K562 (cell line): ENCODE measurements at regions not wholly inside any gene's neighbourhood (a gene's known extent, or its start where the extent isn't known, plus 50 kb on each side); places are given as distances from the start of the nearest gene placed in this dataset.

Source experiments
- ATAC-seq: fragments of 200-7000 bp; cut with Tn5 transposase; 3 replicates; pipeline ENCODE4 v1.9.1; 2020; ENCODE audit warnings: moderate library complexity
- BruUV-seq: library from RNA; stranded (reverse); fragments of 400-500 nt; replicated peaks from 2 replicates; lab custom pipeline; 2021; lab: Mats Ljungman, UMichigan
- CTCF ChIA-PET: fragments of 300-600 bp; formaldehyde crosslinking; extraction: SDS; loops from one replicate; lab custom pipeline; 2021; ENCODE audit warnings: low intra/inter-chr PET ratio; lab: Yijun Ruan, JAX
- POLR2A ChIA-PET: fragments of 300-600, 350-650 bp; sonication (Branson Sonifier 250); formaldehyde crosslinking; extraction: SDS; loops from one replicate; lab custom pipeline; 2021; ENCODE audit warnings: antibody characterized with exemption, inconsistent platforms; lab: Yijun Ruan, JAX
- DNase-seq, 4 experiments: peaks; one replicate each; pipeline versions ENCODE4 v3.0.0 to v3.0.0-alpha.2; 2011 to 2018; ENCODE audit warnings: low spot score in 3 of 4, mixed read lengths in 3 of 4; ENCODE audit errors: extremely low read depth in 1 of 4
- FAIRE-seq: peaks from 2 replicates; lab custom pipeline; 2011; peaks lifted over from hg19 to GRCh38; lab: Jason Lieb, UNC
- H2AFZ ChIP-seq: 2 replicates; pipeline ENCODE4 v1.6.0; 2011; ENCODE audit warnings: low read depth, low read length, control low read depth, inconsistent platforms
- H3K27ac ChIP-seq: fragments of 200-600 bp; 3 replicates; pipeline ENCODE4 v1.8.0; 2011; ENCODE audit warnings: low read depth, mild to moderate bottlenecking, control low read depth, inconsistent platforms, low read length, moderate library complexity, mixed read lengths; ENCODE audit errors: extremely low read depth
- H3K27me3 ChIP-seq, 2 experiments: fragments of 300-600 bp in 1 of 2; 2 replicates in 1 of 2; 3 replicates in 1 of 2; pipeline versions ENCODE4 v1.6.0 to v1.8.0; 2011; ENCODE audit warnings: inconsistent platforms in 2 of 2, low read length in 2 of 2, mild to moderate bottlenecking in 1 of 2, mixed read lengths in 1 of 2, moderate library complexity in 1 of 2; ENCODE audit not compliant: control insufficient read depth in 2 of 2, insufficient read depth in 2 of 2
- H3K36me3 ChIP-seq: fragments of 300-600 bp; 3 replicates; pipeline ENCODE4 v1.8.0; 2011; ENCODE audit warnings: mild to moderate bottlenecking, low read length, inconsistent platforms; ENCODE audit not compliant: control insufficient read depth, insufficient read depth
- H3K4me1 ChIP-seq, 2 experiments: fragments of 200-600 bp in 1 of 2; replicated peaks in 1 of 2; 2 replicates in 1 of 2; 3 replicates in 1 of 2; pipeline versions ENCODE4 v1.5.1 to v1.8.0; 2011; ENCODE audit warnings: inconsistent platforms in 2 of 2, low read length in 2 of 2, mild to moderate bottlenecking in 1 of 2, mixed read lengths in 1 of 2, moderate library complexity in 1 of 2; ENCODE audit not compliant: control insufficient read depth in 2 of 2, insufficient read depth in 2 of 2
- H3K4me2 ChIP-seq: 2 replicates; pipeline ENCODE4 v1.6.1; 2011; ENCODE audit warnings: low read length, control low read depth, inconsistent platforms, mixed read lengths; ENCODE audit not compliant: insufficient read depth
- H3K4me3 ChIP-seq: fragments of 200-600 bp; sonication (generic), shearing (Covaris generic); 2 replicates; pipeline ENCODE4 v1.5.1; 2016; ENCODE audit warnings: control low read depth, inconsistent platforms
- H3K79me2 ChIP-seq: fragments of 200-600 bp; 3 replicates; pipeline ENCODE4 v1.8.0; 2011; ENCODE audit warnings: low read length, inconsistent platforms; ENCODE audit not compliant: control insufficient read depth, insufficient read depth
- H3K9ac ChIP-seq, 2 experiments: 2 replicates each; pipeline versions ENCODE4 v1.6.0 to v1.6.1; 2011; ENCODE audit warnings: low read depth in 2 of 2, low read length in 2 of 2, control low read depth in 1 of 2, inconsistent platforms in 1 of 2, mild to moderate bottlenecking in 1 of 2, mixed read lengths in 1 of 2; ENCODE audit not compliant: insufficient read depth in 1 of 2
- H3K9me1 ChIP-seq: one replicate; pipeline ENCODE4 v1.6.0; 2011; ENCODE audit warnings: inconsistent platforms, mild to moderate bottlenecking, low read length, moderate library complexity; ENCODE audit not compliant: control insufficient read depth, insufficient read depth
- H3K9me3 ChIP-seq: replicated peaks from 2 replicates; pipeline ENCODE4 v1.5.1; 2011; ENCODE audit warnings: low read depth, low read length, inconsistent platforms; ENCODE audit not compliant: control insufficient read depth, insufficient read depth
- H4K20me1 ChIP-seq: replicated peaks from 2 replicates; pipeline ENCODE4 v1.6.1; 2011; ENCODE audit warnings: low read length, inconsistent platforms, mixed read lengths; ENCODE audit not compliant: control insufficient read depth, insufficient read depth
- CBFA2T2 ChIP-seq: fragments of 450-650 bp; conservative IDR thresholded peaks from 2 replicates; pipeline ENCODE4 v1.6.1; 2017; ENCODE audit warnings: mild to moderate bottlenecking
- CEBPB ChIP-seq: fragments of 450-650 bp; IDR thresholded peaks from 2 replicates; pipeline ENCODE4 v1.6.1; 2016; ENCODE audit warnings: missing genetic modification characterization, missing compliant biosample characterization
- COPS2 ChIP-seq: fragments of 450-650 bp; conservative IDR thresholded peaks from 2 replicates; pipeline ENCODE4 v1.6.1; 2016; ENCODE audit warnings: mild to moderate bottlenecking, moderate library complexity
- DIDO1 ChIP-seq: fragments of 450-650 bp; IDR thresholded peaks from 2 replicates; pipeline ENCODE4 v1.6.1; 2016; ENCODE audit warnings: low read depth, missing biosample characterization, missing genetic modification characterization
- HDAC1 ChIP-seq, 2 experiments: fragments of 450-650 bp; IDR thresholded peaks; 2 replicates each; pipeline ENCODE4 v1.6.1; 2016 to 2017; ENCODE audit warnings: inconsistent platforms in 1 of 2, mild to moderate bottlenecking in 1 of 2, moderate library complexity in 1 of 2
- HNRNPL ChIP-seq: fragments of 200-400 bp; formaldehyde crosslinking; IDR thresholded peaks from 2 replicates; pipeline ENCODE4 v1.6.1; 2017; ENCODE audit warnings: low read depth, mild to moderate bottlenecking, low read length
- KHSRP ChIP-seq: fragments of 450-650 bp; IDR thresholded peaks from 2 replicates; pipeline ENCODE4 v1.6.1; 2017
- NONO ChIP-seq, 2 experiments: fragments of 200-400 bp in 1 of 2; fragments of 450-650 bp in 1 of 2; formaldehyde crosslinking in 1 of 2; IDR thresholded peaks; 2 replicates each; pipeline ENCODE4 v1.6.1; 2017; ENCODE audit warnings: low read depth in 2 of 2, mild to moderate bottlenecking in 2 of 2, moderate library complexity in 2 of 2, low read length in 1 of 2
- NR4A1 ChIP-seq, 2 experiments: fragments of 250-450 bp in 1 of 2; fragments of 450-650 bp in 1 of 2; sonication (Bioruptor Pico) in 1 of 2; IDR thresholded peaks; 2 replicates each; pipeline versions ENCODE4 v1.4.0 to v1.6.1; 2016 to 2020; ENCODE audit warnings: mild to moderate bottlenecking in 2 of 2, missing compliant biosample characterization in 1 of 2, missing genetic modification characterization in 1 of 2, moderate library complexity in 1 of 2
- RBFOX2 ChIP-seq: fragments of 200-400 bp; formaldehyde crosslinking; IDR thresholded peaks from 2 replicates; pipeline ENCODE4 v1.6.1; 2017; ENCODE audit warnings: low read depth, mild to moderate bottlenecking, low read length, moderate library complexity
- SMARCE1 ChIP-seq: fragments of 450-650 bp; IDR thresholded peaks from 2 replicates; pipeline ENCODE4 v1.7.1; 2016; ENCODE audit warnings: mild to moderate bottlenecking
- YBX1 ChIP-seq: fragments of 450-650 bp; IDR thresholded peaks from 2 replicates; pipeline ENCODE4 v1.7.1; 2016; ENCODE audit warnings: mild to moderate bottlenecking
- ZNF121 ChIP-seq: sonication (generic); formaldehyde crosslinking; conservative IDR thresholded peaks from 2 replicates; pipeline ENCODE4 v1.8.0; 2022; ENCODE audit warnings: missing genetic modification reagents
- ZNF57 ChIP-seq: fragments of 450-650 bp; formaldehyde crosslinking; IDR thresholded peaks from 2 replicates; pipeline ENCODE4 v1.4.0; 2020; ENCODE audit warnings: mild to moderate bottlenecking, moderate library complexity
- whole genome bisulfite sequencing: fragments of 100-300 bp; shearing (Covaris generic); methylation state at CpG from one replicate; pipeline ENCODE4 v1.1.6; 2016; ENCODE audit warnings: low coverage, mixed read lengths; ENCODE audit not compliant: insufficient coverage; ENCODE audit errors: missing lambda C conversion rate; 5-methylcytosine and 5-hydroxymethylcytosine counted together
- in situ Hi-C: fragments of 300-500 bp; cut with MboI; formaldehyde crosslinking; loops from 4 replicates; pipeline ENCODE4 v1.15.0; 2018; ENCODE audit warnings: inconsistent platforms, mixed read lengths
- intact Hi-C: fragments of 100-400 bp; cut with micrococcal nuclease; formaldehyde crosslinking; loops from 2 replicates; pipeline ENCODE4 v1.14.2; 2022
- TF ChIP-seq, protein P1 (sequence below): fragments of 450-650 bp; formaldehyde crosslinking; conservative IDR thresholded peaks from 2 replicates; pipeline ENCODE4 v1.4.0; 2022; ENCODE audit warnings: mild to moderate bottlenecking, missing genetic modification characterization
- TF ChIP-seq, protein P2 (sequence below), 2 experiments: fragments of 450-650 bp; IDR thresholded peaks; 2 replicates each; pipeline ENCODE4 v1.6.1; 2016

DNA sequence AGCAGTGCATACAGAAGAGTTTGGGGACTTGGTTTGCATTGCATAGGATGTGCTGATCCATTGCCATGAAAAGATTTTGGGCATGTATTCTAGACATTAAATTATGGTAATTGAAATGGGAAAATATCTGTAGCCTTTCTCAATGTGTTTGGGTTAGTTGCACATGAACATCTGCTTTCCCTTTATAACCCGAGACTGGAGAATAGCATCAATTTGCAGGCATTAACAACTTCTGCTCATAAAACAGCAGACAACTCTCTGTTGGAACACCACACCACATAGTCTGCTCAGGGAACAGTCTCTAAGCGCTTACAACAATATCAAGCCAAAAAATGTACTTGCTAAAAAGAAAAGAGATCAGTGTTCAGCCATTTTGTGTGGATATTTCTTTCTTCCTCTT is 1391.1 kb upstream of the LRRTM3 start (continued):
- TF ChIP-seq, protein P1, sequence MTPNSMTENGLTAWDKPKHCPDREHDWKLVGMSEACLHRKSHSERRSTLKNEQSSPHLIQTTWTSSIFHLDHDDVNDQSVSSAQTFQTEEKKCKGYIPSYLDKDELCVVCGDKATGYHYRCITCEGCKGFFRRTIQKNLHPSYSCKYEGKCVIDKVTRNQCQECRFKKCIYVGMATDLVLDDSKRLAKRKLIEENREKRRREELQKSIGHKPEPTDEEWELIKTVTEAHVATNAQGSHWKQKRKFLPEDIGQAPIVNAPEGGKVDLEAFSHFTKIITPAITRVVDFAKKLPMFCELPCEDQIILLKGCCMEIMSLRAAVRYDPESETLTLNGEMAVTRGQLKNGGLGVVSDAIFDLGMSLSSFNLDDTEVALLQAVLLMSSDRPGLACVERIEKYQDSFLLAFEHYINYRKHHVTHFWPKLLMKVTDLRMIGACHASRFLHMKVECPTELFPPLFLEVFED (CRISPR knock-in tag), result no peak
- TF ChIP-seq DIDO1 (tag) (no peak), NONO (IDR thresholded peaks at IDR 0.05; ENCODE audit: low read depth in 2 of 2, low read length in 1 of 2) (no peak), ZNF57 (CRISPR knock-in tag) (no peak)

DNA sequence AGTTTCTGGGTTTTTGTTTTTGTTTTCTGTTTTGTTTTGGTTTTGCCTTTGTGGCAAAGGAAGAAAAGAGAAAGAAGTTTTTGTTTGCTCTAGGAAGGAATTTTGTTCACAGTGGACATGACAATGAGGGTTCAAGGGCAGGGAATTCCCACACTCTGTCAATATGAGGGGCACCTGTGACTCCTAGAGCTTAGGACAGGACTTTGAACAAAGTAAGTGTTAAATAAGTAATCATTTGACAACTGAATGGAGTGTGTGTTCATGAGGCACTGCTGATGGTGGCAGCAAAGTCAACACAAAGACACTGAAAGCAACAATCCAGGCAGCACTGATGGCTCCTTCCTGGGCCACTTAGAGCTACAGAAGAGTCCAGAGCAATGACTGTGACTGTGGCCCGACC is 1381.1 kb upstream of the LRRTM3 start:
- WGBS, result 0% methylated on average over 1 of the region's 1 CpG
- in situ Hi-C loops (no loop called here), intact Hi-C loops (no loop called here)
- Histone ChIP-seq H3K36me3 (no peaks in the 10 kb centered on the region), H3K9me3 (no peaks in the 10 kb centered on the region), H3K9ac (no peak overlapping the region), H3K27ac (no peak overlapping the region), H2AFZ (no peak overlapping the region), H4K20me1 (no peaks in the 10 kb centered on the region), H3K4me2 (no peak overlapping the region), H3K4me3 (no peak overlapping the region), H3K4me1 (no peaks in the 10 kb centered on the region), H3K79me2 (no peaks in the 10 kb centered on the region), H3K9me1 (no peaks in the 10 kb centered on the region), H3K27me3 (no peaks in the 10 kb centered on the region)
- BruUV-seq, result no TSS peak
- POLR2A ChIA-PET, result no interaction called here
- DNase-seq (no peak), ATAC-seq (no peak), FAIRE-seq (no peak)
- CTCF ChIA-PET, result no interaction called here
- no peak for TF ChIP-seq COPS2
- TF ChIP-seq YBX1, result no peak
- no peak for TF ChIP-seq NR4A1 (CRISPR knock-in tag; IDR thresholded peaks at IDR 0.05)
- no peak for TF ChIP-seq NR4A1 (tag; IDR thresholded peaks at IDR 0.05)
- TF ChIP-seq CEBPB (tag), result no peak
- TF ChIP-seq HNRNPL, result no peak
- TF ChIP-seq CBFA2T2, result no peak
- TF ChIP-seq KHSRP, result no peak
- no peak for TF ChIP-seq RBFOX2
- TF ChIP-seq SMARCE1, result no peak
- TF ChIP-seq, protein P2, sequence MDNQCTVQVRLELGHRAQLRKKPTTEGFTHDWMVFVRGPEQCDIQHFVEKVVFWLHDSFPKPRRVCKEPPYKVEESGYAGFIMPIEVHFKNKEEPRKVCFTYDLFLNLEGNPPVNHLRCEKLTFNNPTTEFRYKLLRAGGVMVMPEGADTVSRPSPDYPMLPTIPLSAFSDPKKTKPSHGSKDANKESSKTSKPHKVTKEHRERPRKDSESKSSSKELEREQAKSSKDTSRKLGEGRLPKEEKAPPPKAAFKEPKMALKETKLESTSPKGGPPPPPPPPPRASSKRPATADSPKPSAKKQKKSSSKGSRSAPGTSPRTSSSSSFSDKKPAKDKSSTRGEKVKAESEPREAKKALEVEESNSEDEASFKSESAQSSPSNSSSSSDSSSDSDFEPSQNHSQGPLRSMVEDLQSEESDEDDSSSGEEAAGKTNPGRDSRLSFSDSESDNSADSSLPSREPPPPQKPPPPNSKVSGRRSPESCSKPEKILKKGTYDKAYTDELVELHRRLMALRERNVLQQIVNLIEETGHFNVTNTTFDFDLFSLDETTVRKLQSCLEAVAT (IDR thresholded peaks at IDR 0.05), result no peak
- no peak for TF ChIP-seq ZNF121 (CRISPR knock-in tag)
- no peak for TF ChIP-seq HDAC1 (IDR thresholded peaks at IDR 0.05)
